ENCODE measurements at regions not wholly inside any gene's neighbourhood (a gene's known extent, or its start where the extent isn't known, plus 50 kb on each side); places are given as distances from the start of the nearest gene placed in this dataset.
"Not testable (repeated sequence)": the region's sequence is repeated elsewhere in the genome, so short reads cannot be mapped to it uniquely, and the experiment has no call there.

DNA sequence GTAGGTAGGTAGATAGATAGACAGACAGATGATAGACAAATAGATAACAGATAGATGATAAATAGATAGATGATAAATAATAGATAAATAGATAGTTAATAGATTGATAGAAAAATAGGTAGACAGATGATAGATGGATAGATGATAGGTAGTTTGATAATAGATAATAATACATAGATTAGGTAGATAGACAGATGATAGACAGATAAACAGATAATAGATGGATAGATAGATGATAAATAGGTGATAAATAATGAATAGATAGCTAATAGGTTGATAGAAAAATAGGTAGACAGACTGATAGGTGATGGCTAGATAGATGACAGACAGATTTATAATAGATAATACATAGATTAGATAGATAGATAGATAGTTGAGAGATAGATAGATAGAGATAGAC is 350.5 kb upstream of the DPP6 start:
- DNase-seq (ENCODE audit: low spot score): no peak

DNA sequence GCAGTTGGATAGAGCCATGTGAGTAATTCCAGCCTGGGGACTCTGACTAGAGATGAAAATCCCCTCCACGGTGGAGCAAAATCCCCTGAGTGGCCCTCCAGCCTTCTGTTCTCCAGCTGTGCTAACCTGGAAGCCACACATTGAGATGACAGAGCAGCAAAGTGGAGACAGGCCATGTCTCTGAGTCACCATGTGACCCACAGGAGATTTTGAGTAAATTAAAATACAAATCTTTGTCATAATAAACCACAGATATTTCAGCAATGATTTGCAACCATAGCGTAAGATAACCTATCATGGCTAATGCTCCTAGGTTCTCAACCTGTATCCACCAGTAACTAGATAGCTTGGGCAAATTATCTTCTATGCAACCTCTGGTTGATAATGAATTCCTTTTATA is 328.3 kb upstream of the DPP6 start:
- DNase-seq (ENCODE audit: low spot score): not testable (repeated sequence)

More for the DNA sequence above, 350.5 kb upstream of the DPP6 start:
- TF ChIP-seq, protein P1, sequence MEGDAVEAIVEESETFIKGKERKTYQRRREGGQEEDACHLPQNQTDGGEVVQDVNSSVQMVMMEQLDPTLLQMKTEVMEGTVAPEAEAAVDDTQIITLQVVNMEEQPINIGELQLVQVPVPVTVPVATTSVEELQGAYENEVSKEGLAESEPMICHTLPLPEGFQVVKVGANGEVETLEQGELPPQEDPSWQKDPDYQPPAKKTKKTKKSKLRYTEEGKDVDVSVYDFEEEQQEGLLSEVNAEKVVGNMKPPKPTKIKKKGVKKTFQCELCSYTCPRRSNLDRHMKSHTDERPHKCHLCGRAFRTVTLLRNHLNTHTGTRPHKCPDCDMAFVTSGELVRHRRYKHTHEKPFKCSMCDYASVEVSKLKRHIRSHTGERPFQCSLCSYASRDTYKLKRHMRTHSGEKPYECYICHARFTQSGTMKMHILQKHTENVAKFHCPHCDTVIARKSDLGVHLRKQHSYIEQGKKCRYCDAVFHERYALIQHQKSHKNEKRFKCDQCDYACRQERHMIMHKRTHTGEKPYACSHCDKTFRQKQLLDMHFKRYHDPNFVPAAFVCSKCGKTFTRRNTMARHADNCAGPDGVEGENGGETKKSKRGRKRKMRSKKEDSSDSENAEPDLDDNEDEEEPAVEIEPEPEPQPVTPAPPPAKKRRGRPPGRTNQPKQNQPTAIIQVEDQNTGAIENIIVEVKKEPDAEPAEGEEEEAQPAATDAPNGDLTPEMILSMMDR (IDR thresholded peaks at IDR 0.05; ENCODE audit: extremely low read depth, missing control alignments): no peak

DNA sequence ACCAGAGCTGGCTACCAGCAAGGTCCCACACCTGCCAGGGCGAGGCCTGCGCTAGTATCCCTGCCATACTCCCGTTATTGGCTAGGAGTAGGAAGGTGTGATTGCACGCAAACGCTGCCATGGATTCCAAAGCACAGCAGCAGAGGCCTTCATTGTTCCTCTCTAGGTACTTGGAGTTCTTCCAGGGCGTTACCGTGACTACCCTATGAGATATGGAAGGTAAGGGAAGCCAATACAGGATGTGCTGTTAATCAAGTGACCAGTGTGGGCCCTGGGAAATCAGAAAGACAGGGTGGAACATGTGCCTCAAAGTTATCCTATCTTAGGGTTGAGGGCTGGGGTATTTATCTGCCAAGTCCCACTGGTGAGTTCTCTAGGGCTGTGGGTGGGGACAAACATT is 320.7 kb upstream of the DPP6 start:
- DNase-seq (ENCODE audit: low spot score): not testable (repeated sequence)

DNA sequence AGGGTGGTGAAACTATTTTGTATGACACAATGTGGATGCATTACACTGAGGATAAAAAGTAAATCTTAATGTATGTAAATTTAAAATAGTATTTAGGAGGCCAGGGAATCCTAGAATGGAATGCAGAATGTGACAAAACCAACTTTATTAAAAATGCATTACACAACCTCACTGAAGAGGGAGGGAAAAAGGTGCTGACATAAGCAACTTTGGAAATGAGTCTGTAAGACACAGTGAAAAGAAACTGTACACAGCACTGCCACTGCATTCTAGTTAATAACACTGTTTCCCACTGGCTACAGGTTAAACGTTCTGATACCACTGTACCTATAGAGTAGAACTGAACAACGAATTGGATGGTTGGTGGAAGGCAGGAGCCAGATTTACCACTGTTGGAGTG is 308.8 kb upstream of the DPP6 start:
- not testable (repeated sequence) for DNase-seq (ENCODE audit: low spot score)

DNA sequence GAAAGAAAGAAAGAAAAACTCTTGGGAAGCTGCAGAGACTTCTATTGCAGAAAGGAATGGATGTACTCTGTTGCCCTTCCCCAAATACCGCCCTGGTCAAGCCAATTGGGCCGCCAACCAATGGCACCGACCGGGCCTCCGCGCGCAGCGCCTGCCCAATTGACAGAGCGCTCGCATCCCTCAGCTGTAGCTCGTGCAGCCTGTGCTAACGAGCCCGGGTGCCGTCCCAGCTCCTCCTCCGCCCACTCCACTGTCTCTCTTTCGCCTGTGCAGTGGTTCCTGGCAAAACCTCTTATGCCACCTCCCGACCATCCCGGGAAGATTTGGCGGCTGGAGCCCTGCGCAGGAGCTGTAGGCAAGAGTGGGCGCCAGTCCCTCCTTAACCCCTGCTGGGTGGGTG is 304.2 kb upstream of the DPP6 start:
- DNase-seq (ENCODE audit: low spot score): not testable (repeated sequence)

DNA sequence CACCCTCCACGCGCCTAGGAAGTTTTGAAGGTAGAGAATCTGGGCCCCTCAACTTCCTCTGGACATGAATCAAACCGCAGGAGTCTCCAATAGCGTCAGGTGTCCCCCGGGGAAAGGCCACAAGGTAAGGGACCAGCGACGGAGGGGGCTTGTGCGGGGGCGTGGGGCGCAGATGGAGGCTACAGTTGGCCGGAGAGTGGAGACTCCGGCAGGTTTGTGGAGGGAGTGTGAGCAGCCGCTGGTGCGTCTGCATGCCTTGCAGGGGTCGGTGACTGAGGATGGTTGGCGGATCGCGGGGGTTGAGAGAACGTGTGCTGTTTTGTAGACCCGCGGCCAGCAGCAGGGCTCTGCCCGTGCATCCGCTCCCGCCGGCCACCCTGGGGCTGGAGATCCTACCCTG is 303.3 kb upstream of the DPP6 start:
- not testable (repeated sequence) for DNase-seq (ENCODE audit: low spot score)

DNA sequence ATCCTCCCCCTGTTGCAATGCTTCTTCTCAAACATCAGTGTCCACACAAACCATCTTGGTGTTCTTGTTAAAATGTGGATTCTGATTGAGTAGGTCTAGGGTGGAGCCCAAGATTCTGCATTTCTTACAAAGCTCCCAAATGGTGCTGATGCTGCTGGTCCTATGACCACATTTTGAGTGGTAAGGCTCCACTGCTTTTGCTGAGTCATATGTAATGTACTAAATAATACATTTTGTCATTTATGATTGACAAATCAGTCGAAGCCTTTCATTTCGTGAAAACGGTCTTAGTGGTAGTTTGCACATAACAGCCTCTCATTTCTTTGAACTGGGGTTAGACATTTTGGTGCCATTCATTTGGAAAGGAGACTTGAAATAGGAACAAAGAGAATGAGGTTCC is 286.3 kb upstream of the DPP6 start:
- DNase-seq (ENCODE audit: low spot score): not testable (repeated sequence)

DNA sequence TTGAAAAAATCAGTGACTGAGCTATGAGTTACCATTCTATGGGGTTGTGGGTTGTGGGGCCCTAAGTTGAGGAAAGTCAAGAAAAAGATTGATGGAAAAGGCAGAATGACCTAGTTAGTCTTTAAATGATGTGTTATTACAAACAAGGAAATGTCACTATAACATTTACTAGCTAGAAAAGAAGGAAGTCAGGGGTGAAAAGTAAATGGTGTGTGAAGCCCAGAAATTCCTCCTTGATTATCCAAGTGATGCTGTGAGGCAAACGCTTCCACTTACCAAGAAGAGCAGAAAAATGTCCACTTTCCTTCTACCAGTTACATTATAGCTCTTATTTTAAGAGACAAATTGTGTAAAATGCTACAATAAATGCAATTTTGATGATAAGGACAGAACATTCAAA is 285.3 kb upstream of the DPP6 start:
- not testable (repeated sequence) for DNase-seq (ENCODE audit: low spot score)

DNA sequence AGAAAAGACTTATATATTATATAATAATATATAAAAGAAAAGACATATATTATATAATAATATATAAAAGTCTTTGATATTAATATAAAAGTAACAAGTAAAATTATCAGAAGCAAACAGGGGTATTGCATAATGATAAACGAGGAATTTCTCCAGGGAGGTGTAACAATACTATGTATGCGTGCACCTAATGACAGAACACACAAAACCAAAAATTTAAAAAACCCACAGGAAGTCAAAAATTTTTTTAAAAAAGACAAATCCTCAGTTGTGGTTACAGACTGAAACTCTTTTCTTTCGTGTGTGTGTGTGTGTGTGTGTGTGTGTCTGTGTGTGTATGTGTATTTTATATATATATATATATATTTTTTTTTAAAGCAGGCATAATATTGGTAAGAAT is 279.2 kb upstream of the DPP6 start:
- DNase-seq (ENCODE audit: low spot score): no peak

DNA sequence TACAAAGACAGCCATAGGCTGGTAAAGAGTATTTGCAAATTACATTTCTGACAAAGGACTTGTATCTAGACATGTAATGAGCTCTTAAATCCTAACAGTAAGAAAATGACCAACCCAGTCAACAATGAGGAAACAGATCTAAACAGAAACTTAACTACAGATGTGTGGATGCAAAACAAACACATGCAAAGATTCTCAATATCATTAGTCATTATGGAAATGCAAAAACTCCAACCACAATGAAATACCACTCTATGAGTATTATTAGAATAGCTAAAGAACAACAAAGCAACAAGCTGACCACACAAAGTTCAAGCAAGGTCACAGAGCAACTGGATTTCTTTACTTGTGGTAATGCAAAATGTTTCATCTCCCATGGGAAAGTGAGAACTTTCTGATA is 275.3 kb upstream of the DPP6 start:
- DNase-seq (ENCODE audit: low spot score): not testable (repeated sequence)

More for the DNA sequence above, 279.2 kb upstream of the DPP6 start:
- TF ChIP-seq, protein P1 (IDR thresholded peaks at IDR 0.05; ENCODE audit: extremely low read depth, missing control alignments): no peak

DNA sequence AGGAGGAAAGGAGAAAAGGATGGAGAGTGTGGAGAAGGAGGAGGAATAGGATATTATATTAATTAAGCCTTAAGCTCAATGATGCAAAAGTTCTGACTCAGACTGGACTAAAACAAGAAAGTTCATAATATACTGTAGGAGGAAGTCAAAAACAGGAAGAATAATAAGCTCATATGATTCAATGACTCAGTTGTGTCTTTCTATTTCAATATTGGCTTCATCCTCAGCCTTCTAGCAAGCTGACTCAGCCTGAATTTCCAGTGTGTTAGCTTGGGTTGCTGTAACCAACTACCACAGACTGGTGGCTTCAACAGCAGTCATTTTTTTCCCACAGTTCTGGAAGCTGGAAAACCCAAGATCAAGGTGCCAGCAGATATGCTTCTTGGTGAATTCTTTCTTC is 254.8 kb upstream of the DPP6 start:
- DNase-seq (ENCODE audit: low spot score): not testable (repeated sequence)

DNA sequence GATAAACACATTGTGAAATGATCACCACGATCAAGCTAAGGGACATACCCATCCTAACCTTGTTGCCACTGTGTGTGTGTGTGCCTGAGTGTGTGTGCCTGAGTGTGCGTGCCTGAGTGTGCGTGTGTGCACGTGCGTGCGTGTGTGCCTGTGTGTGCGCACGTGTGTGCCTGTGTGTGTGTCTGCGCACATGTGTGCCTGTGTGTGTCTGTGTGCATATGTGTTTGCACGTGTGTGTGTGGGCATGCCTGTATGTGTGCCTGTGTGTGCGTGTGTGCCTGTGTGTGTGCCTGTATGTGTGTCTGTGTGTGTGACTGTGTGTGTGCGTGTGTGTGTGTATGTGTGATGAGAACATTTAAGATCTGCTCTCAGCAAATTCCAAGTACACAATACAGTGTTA is 244.1 kb upstream of the DPP6 start:
- TF ChIP-seq, protein P1 (IDR thresholded peaks at IDR 0.05; ENCODE audit: extremely low read depth, missing control alignments): no peak
- no peak for DNase-seq (ENCODE audit: low spot score)

DNA sequence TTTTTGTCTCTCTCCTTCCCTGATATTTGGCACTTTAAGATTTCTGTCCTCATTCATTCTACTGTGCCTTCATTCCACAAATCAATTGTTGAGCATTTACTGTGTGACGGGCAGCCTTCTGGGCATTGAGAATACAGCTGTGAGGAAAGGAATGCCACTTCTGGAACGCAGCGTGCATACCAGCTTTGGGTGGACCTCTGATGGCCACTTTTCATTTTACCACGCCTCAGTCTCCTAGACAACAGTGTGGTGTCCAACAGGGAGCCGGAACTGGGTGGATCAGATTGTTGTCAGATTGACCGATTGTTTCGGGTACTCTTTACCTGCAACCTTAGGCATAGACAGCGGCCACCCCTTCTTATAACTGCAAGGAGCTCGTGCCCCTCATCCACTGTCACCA is 222.7 kb upstream of the DPP6 start:
- TF ChIP-seq, protein P1 (IDR thresholded peaks at IDR 0.05; ENCODE audit: extremely low read depth, missing control alignments): no peak
- DNase-seq (ENCODE audit: low spot score): no peak

All from GM20000 (cell line).